HUES6 (cell line): ENCODE measurements at regions not wholly inside any gene's neighbourhood (a gene's known extent, or its start where the extent isn't known, plus 50 kb on each side); places are given as distances from the start of the nearest gene placed in this dataset.

Experiments used
- H3K27ac ChIP-seq: 2 replicates; pipeline ENCODE4 v1.7.0; 2013; ENCODE audit warnings: low read depth, mild to moderate bottlenecking, low read length, inconsistent platforms
- H3K27me3 ChIP-seq: 2 replicates; pipeline ENCODE4 v1.6.1; 2013; ENCODE audit warnings: low read length; ENCODE audit not compliant: control insufficient read depth, insufficient read depth
- H3K36me3 ChIP-seq: 2 replicates; pipeline ENCODE4 v1.6.1; 2013; ENCODE audit warnings: low read length; ENCODE audit not compliant: control insufficient read depth, insufficient read depth
- H3K4me1 ChIP-seq: 2 replicates; pipeline ENCODE4 v1.6.1; 2013; ENCODE audit warnings: low read length; ENCODE audit not compliant: control insufficient read depth, insufficient read depth
- H3K4me3 ChIP-seq: 2 replicates; pipeline ENCODE4 v1.5.1; 2013; ENCODE audit warnings: low read depth, low read length
- H3K9ac ChIP-seq: one replicate; pipeline ENCODE4 v1.6.1; 2013; ENCODE audit warnings: mild to moderate bottlenecking, low read length
- H3K9me3 ChIP-seq: 2 replicates; pipeline ENCODE4 v1.6.1; 2013; ENCODE audit warnings: low read depth, low read length; ENCODE audit not compliant: control insufficient read depth, insufficient read depth

- no peaks in the 10 kb centered on the region for H3K9me3 ChIP-seq
- H3K27ac ChIP-seq, result no peak overlapping the region
- H3K9ac ChIP-seq, result no peak overlapping the region
- H3K36me3 ChIP-seq, result no peaks in the 10 kb centered on the region
- peaks cover 4% of the 10 kb centered on the region; the same call in 1 of the 2 replicates for H3K4me1 ChIP-seq
- H3K27me3 ChIP-seq, result no peaks in the 10 kb centered on the region
- no peak overlapping the region for H3K4me3 ChIP-seq
Measured at GRCh38 chr16:9570521-9570920, 479.1 kb downstream of the HAPSTR1 start.

DNA sequence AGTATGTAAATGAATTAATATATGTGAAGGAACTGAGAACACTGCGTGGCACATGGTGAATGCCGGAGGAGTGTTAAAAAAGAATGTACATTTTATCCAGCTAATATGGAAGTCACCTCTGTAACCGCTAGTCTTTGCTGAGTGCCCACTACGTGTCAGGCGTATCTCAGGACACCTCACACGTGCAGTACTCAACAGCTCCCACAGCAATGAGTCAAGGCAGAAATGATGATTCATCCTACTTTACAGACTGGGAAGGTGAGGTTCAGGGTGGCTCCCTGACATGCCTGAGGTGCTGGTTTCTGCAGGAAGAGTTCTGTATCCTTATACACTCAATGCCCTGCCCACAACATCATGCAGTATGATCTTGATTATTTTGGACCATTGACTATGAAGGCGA lies 487.0 kb downstream of the HAPSTR1 start:
- Histone ChIP-seq H3K9me3 (no peaks in the 10 kb centered on the region), H3K27ac (no peak overlapping the region), H3K4me3 (no peak overlapping the region), H3K36me3 (no peaks in the 10 kb centered on the region), H3K27me3 (no peaks in the 10 kb centered on the region), H3K9ac (no peak overlapping the region), H3K4me1 (no peaks in the 10 kb centered on the region)

- H3K9me3 ChIP-seq, result no peaks in the 10 kb centered on the region
- H3K4me3 ChIP-seq, result no peak overlapping the region
- no peaks in the 10 kb centered on the region for H3K36me3 ChIP-seq
- H3K27me3 ChIP-seq, result no peaks in the 10 kb centered on the region
- H3K4me1 ChIP-seq, result no peaks in the 10 kb centered on the region
- no peak overlapping the region for H3K9ac ChIP-seq
- H3K27ac ChIP-seq, result no peak overlapping the region
Measured at GRCh38 chr16:9580025-9580424, 488.6 kb downstream of the HAPSTR1 start.

- Histone ChIP-seq H3K9me3 (peaks cover 8% of the 10 kb centered on the region; the same call in 1 of the 2 replicates), H3K4me3 (no peak overlapping the region), H3K36me3 (no peaks in the 10 kb centered on the region), H3K4me1 (no peaks in the 10 kb centered on the region), H3K27ac (no peak overlapping the region), H3K9ac (no peak overlapping the region), H3K27me3 (peaks cover 10% of the 10 kb centered on the region; the same call in 1 of the 2 replicates)
Measured at GRCh38 chr16:9593440-9593839, 502.0 kb downstream of the HAPSTR1 start.

DNA sequence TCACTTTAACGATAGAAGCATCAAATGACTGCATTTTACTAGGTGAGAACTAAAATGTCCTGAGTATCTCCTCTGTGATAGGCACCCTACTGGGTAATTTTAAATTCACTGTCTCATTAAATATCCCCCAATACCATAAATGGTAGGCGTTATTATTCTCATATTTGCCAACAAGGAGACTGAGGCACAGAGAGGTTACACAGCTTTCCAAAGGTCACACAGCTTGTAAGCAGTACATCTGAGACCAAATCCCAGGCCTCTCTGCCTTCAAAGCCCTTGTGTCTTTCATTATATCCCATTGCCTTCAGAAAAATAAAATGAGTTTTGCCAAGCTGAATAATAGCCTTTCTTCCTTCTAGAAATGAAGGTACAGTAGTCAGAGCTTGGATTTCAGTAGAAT lies 502.6 kb downstream of the HAPSTR1 start:
- Histone ChIP-seq H3K9me3 (peaks cover 8% of the 10 kb centered on the region; the same call in 1 of the 2 replicates), H3K27ac (no peak overlapping the region), H3K27me3 (peaks cover 10% of the 10 kb centered on the region; the same call in 1 of the 2 replicates), H3K4me3 (no peak overlapping the region), H3K9ac (no peak overlapping the region), H3K36me3 (no peaks in the 10 kb centered on the region), H3K4me1 (no peaks in the 10 kb centered on the region)

- Histone ChIP-seq H3K4me3 (no peak overlapping the region), H3K27ac (no peak overlapping the region), H3K9ac (no peak overlapping the region), H3K27me3 (peaks cover 10% of the 10 kb centered on the region; the same call in 1 of the 2 replicates), H3K9me3 (peaks cover 8% of the 10 kb centered on the region; the same call in 1 of the 2 replicates), H3K4me1 (no peaks in the 10 kb centered on the region), H3K36me3 (no peaks in the 10 kb centered on the region)
Measured at GRCh38 chr16:9594946-9595345, 503.5 kb downstream of the HAPSTR1 start.

DNA sequence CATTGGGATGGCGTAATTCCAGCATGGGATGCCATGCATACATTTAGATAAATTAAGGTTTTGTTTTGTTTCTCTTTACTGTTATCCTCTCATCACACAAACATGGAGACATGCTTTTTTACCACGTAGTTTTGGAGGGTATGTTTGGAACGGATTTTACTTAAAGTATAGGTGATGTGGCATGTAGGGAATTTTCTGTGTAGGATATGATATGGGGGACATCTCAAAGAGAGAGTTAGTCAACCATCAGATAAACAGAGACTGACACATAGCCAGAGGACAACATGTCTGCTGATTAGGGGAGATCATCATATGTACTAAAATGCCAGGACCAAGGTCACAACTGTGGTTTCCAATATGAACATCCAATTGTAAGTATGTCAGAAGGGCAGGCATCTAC lies 503.9 kb downstream of the HAPSTR1 start:
- Histone ChIP-seq H3K27ac (no peak overlapping the region), H3K4me1 (no peaks in the 10 kb centered on the region), H3K4me3 (no peak overlapping the region), H3K9ac (no peak overlapping the region), H3K36me3 (no peaks in the 10 kb centered on the region), H3K27me3 (peaks cover 10% of the 10 kb centered on the region; the same call in 1 of the 2 replicates), H3K9me3 (peaks cover 8% of the 10 kb centered on the region; the same call in 1 of the 2 replicates)

- no peaks in the 10 kb centered on the region for H3K36me3 ChIP-seq
- no peak overlapping the region for H3K9ac ChIP-seq
- peaks cover 4% of the 10 kb centered on the region; the same call in 1 of the 2 replicates for H3K27me3 ChIP-seq
- H3K4me1 ChIP-seq, result no peaks in the 10 kb centered on the region
- H3K9me3 ChIP-seq, result no peaks in the 10 kb centered on the region
- H3K27ac ChIP-seq, result no peak overlapping the region
- H3K4me3 ChIP-seq, result no peak overlapping the region
Measured at GRCh38 chr16:9596788-9597187, 505.3 kb downstream of the HAPSTR1 start.

GRCh38 chr16:9597967-9598730 lies 506.7 kb downstream of the HAPSTR1 start:
- H3K9me3 ChIP-seq, result no peaks in the 10 kb centered on the region
- H3K9ac ChIP-seq, result no peak overlapping the region
- H3K36me3 ChIP-seq, result no peaks in the 10 kb centered on the region
- no peaks in the 10 kb centered on the region; the same call in 1 of the 2 replicates for H3K4me1 ChIP-seq
- H3K27ac ChIP-seq, result no peak overlapping the region
- no peak overlapping the region for H3K4me3 ChIP-seq
- no peaks in the 10 kb centered on the region for H3K27me3 ChIP-seq

DNA sequence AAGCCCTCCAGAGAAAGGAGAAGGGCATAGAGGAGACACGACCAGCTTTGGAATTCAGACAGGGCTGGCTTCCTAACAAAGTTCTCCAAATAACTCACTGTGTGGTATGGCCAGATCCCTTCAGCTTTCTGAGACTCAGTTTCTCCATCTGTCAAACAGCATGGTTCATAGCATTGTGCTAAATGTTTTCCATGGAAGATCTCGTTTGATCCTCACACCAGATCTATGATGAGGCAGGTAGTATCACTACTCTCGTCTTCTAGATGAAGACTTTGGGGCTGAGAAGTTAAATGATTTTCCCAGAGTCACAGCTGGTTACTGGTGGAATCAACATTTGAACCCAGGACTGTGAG lies 507.3 kb downstream of the HAPSTR1 start:
- Histone ChIP-seq H3K27me3 (no peaks in the 10 kb centered on the region), H3K36me3 (no peaks in the 10 kb centered on the region), H3K4me3 (no peak overlapping the region), H3K9ac (no peak overlapping the region), H3K9me3 (no peaks in the 10 kb centered on the region), H3K27ac (no peak overlapping the region), H3K4me1 (no peaks in the 10 kb centered on the region; the same call in 1 of the 2 replicates)

GRCh38 chr16:9599415-9600120 lies 508.1 kb downstream of the HAPSTR1 start:
- Histone ChIP-seq H3K36me3 (no peaks in the 10 kb centered on the region), H3K27ac (no peak overlapping the region), H3K9me3 (no peaks in the 10 kb centered on the region), H3K4me3 (no peak overlapping the region), H3K4me1 (no peaks in the 10 kb centered on the region; the same call in 1 of the 2 replicates), H3K27me3 (no peaks in the 10 kb centered on the region), H3K9ac (no peak overlapping the region)
